ENCODE measurements at regions not wholly inside any gene's neighbourhood (a gene's known extent, or its start where the extent isn't known, plus 50 kb on each side); places are given as distances from the start of the nearest gene placed in this dataset.

- TF ChIP-seq CTCF (conservative IDR thresholded peaks at IDR 0.05; ENCODE audit: low read depth, low read length): no peak
- no peak for TF ChIP-seq EZH2 (IDR thresholded peaks at IDR 0.05; ENCODE audit: borderline replicate concordance, low read depth, low read length, poor library complexity, severe bottlenecking)
These were observed 136.8 kb downstream of the S1PR1 start for GRCh38 chr1:101373570-101373969.
